22Rv1 (cell line): ENCODE measurements at regions not wholly inside any gene's neighbourhood (a gene's known extent, or its start where the extent isn't known, plus 50 kb on each side); places are given as distances from the start of the nearest gene placed in this dataset.
"Not testable (repeated sequence)": the region's sequence is repeated elsewhere in the genome, so short reads cannot be mapped to it uniquely, and the experiment has no call there.

Experiments used
- H3K27ac ChIP-seq: fragments of 450-650 bp; 2 replicates; pipeline ENCODE4 v1.5.1; 2017
- ZFX ChIP-seq: fragments of 450-650 bp; IDR thresholded peaks from 2 replicates; pipeline ENCODE4 v1.6.1; 2017; ENCODE audit warnings: antibody characterized with exemption, borderline replicate concordance
- TF ChIP-seq, protein P1 (sequence below): fragments of 450-650 bp; IDR thresholded peaks from 2 replicates; pipeline ENCODE4 v1.5.1; 2017; ENCODE audit warnings: mild to moderate bottlenecking

- H3K27ac ChIP-seq = no peak overlapping the region
- TF ChIP-seq, protein P1, sequence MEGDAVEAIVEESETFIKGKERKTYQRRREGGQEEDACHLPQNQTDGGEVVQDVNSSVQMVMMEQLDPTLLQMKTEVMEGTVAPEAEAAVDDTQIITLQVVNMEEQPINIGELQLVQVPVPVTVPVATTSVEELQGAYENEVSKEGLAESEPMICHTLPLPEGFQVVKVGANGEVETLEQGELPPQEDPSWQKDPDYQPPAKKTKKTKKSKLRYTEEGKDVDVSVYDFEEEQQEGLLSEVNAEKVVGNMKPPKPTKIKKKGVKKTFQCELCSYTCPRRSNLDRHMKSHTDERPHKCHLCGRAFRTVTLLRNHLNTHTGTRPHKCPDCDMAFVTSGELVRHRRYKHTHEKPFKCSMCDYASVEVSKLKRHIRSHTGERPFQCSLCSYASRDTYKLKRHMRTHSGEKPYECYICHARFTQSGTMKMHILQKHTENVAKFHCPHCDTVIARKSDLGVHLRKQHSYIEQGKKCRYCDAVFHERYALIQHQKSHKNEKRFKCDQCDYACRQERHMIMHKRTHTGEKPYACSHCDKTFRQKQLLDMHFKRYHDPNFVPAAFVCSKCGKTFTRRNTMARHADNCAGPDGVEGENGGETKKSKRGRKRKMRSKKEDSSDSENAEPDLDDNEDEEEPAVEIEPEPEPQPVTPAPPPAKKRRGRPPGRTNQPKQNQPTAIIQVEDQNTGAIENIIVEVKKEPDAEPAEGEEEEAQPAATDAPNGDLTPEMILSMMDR = no peak
- TF ChIP-seq ZFX = no peak
Measured at GRCh38 chr2:64936809-64937208, 52.4 kb upstream of the SLC1A4 start.

GRCh38 chr2:64937314-64937686 lies 51.9 kb upstream of the SLC1A4 start:
- H3K27ac ChIP-seq = not testable (repeated sequence)

GRCh38 chr2:64937687-64938491 lies 51.3 kb upstream of the SLC1A4 start:
- TF ChIP-seq, protein P1 = no peak
- TF ChIP-seq ZFX = no peak
- no peak overlapping the region for H3K27ac ChIP-seq

GRCh38 chr2:64938607-64939285 lies 50.5 kb upstream of the SLC1A4 start:
- TF ChIP-seq, protein P1 = no peak
- TF ChIP-seq ZFX = no peak
- H3K27ac ChIP-seq = no peak overlapping the region

- H3K27ac ChIP-seq = no peak overlapping the region
- no peak for TF ChIP-seq ZFX
- TF ChIP-seq, protein P1 = no peak
Measured at GRCh38 chr2:64939332-64939917, 49.8 kb upstream of the SLC1A4 start.
